Adrenal gland (tissue), 9 donors: ENCODE measurements at regions not wholly inside any gene's neighbourhood (a gene's known extent, or its start where the extent isn't known, plus 50 kb on each side); places are given as distances from the start of the nearest gene placed in this dataset.

Experiments used
- DNase-seq, 7 donors: peaks; one replicate each; pipeline ENCODE4 v3.0.0-alpha.2; 2019 to 2020
- H3K27ac ChIP-seq, 5 donors: fragments of 200-600 bp; sonication (generic) in 4 of 5; 1 replicate in 3 of 5; 2 replicates in 2 of 5; pipeline versions ENCODE4 v1.5.1 to v1.8.0; 2016 to 2020; ENCODE audit warnings: mild to moderate bottlenecking in 1 of 5
- H3K27me3 ChIP-seq: fragments of 200-600 bp; 2 replicates; pipeline ENCODE4 v1.8.0; 2021
- H3K36me3 ChIP-seq, 2 donors: fragments of 200-600 bp; replicated peaks in 1 of 2; 1 replicate in 1 of 2; 2 replicates in 1 of 2; pipeline versions ENCODE4 v1.5.1 to v1.8.0; 2018 to 2022
- H3K4me1 ChIP-seq, 2 donors: fragments of 200-600 bp; replicated peaks in 1 of 2; 1 replicate in 1 of 2; 2 replicates in 1 of 2; pipeline versions ENCODE4 v1.5.1 to v1.8.0; 2018 to 2021
- H3K4me3 ChIP-seq, 4 donors: fragments of 200-600 bp; sonication (generic) in 3 of 4; one replicate each; pipeline ENCODE4 v1.5.1; 2016 to 2018
- H3K9me3 ChIP-seq, 3 donors: fragments of 200-600 bp; sonication (generic) in 1 of 3; replicated peaks in 1 of 3; 1 replicate in 2 of 3; 2 replicates in 1 of 3; pipeline versions ENCODE4 v1.5.1 to v1.8.0; 2016 to 2021
- CTCF ChIP-seq, 6 experiments: fragments of 450-650 bp in 4 of 6; fragments of 200-600 bp in 2 of 6; sonication (generic) in 1 of 6; IDR thresholded peaks; 1 replicate in 5 of 6; 2 replicates in 1 of 6; pipeline versions ENCODE4 v1.5.1 to v1.8.0; 2016 to 2021; ENCODE audit warnings: antibody characterized with exemption in 6 of 6, mild to moderate bottlenecking in 2 of 6, moderate library complexity in 1 of 6
- POLR2A ChIP-seq, 2 donors: fragments of 450-650 bp; IDR thresholded peaks; one replicate each; pipeline ENCODE4 v1.6.1; 2017; ENCODE audit warnings: antibody characterized with exemption in 2 of 2, mild to moderate bottlenecking in 2 of 2, moderate library complexity in 1 of 2
- WGBS, 4 donors: extraction: QIAGEN DNeasy Blood & Tissue Kit in 2 of 4; methylation state at CpG; one replicate each; pipeline versions ENCODE4 v1.1.5 to v1.1.7; 2013 to 2017; 5-methylcytosine and 5-hydroxymethylcytosine counted together
- intact Hi-C, 2 donors: fragments of 100-400 bp; cut with DNase I; formaldehyde crosslinking; loops; one replicate each; pipeline versions ENCODE4 v1.14.1 to v1.15.0; 2022 to 2023
- donor health status: healthy with polysubstance abuse.
- donor health status: Bipolar disorder and iron deficiency.
- donor health status: DM: yes; HTN: yes; CAD: no.
- donor health status: DM: no; HTN: no; CAD: no.
- donor health status: DM: no; HTN: no; CAD: no.

DNA sequence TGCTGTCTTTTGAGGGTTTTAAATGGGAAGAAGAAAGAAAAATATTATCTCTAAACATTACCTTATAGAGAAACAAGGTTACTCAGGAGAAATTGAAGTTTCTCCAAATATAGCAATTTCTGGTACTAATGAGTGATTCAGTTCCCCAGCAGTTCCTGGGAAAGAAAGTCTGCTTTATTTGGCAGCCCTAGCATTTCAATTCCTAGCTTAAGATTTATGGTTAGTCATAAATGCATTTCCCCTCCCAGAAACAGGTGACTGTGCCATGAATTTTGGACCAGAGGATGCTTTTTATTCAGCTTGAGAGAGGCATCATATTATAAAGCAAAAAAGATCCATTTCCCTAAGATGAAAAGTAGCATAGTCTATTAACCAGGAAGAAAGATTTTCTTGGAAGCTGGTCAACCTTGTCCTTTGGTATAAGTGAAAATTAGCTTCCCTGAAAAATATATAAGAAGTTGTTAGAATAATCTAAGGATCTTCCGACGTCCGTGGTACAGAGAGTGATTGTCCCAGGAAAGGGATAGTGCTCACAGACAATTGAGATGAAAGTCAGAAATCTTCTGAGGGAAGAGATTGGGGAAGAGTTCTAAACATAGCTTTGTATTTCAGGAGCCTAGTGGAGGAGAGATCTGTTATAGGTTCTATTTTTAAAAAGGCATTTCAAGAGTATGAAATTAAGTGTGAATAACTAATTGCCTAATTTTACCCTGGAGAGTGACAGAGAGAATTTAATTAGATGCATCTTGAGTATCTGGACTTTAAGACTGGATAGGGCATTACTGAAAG, 164.9 kb downstream of the ESM1 start:
- Histone ChIP-seq H3K9me3 (no peaks in the 10 kb centered on the region), H3K4me1 (no peaks in the 10 kb centered on the region), H3K4me3 (no peak overlapping the region), H3K27ac (no peak overlapping the region), H3K36me3 (no peaks in the 10 kb centered on the region), H3K27me3 (no peaks in the 10 kb centered on the region)
- intact Hi-C loops: no loop called here
- WGBS, 4 donors: 73 to 79% (median 76%) methylated on average over 3 of the region's 3 CpGs
- DNase-seq: no peak
- TF ChIP-seq CTCF (IDR thresholded peaks at IDR 0.05) (no peak), POLR2A (IDR thresholded peaks at IDR 0.05) (no peak)

- Histone ChIP-seq H3K9me3 (no peaks in the 10 kb centered on the region), H3K27me3 (no peaks in the 10 kb centered on the region), H3K27ac (no peak overlapping the region), H3K36me3 (no peaks in the 10 kb centered on the region), H3K4me1 (no peaks in the 10 kb centered on the region), H3K4me3 (no peak overlapping the region)
- TF ChIP-seq CTCF (IDR thresholded peaks at IDR 0.05) (no peak), POLR2A (IDR thresholded peaks at IDR 0.05) (no peak)
- intact Hi-C loops: no loop called here
- 19 to 30% (median 25%) methylated on average over 1 of the region's 1 CpG for WGBS, 4 donors
- no peak for DNase-seq
Measured at GRCh38 chr5:54807421-54807820, 178.0 kb downstream of the ESM1 start.

- H3K9me3 ChIP-seq: no peaks in the 10 kb centered on the region
- H3K4me3 ChIP-seq: no peak overlapping the region
- DNase-seq: no peak
- intact Hi-C loops: no loop called here
- H3K4me1 ChIP-seq: no peaks in the 10 kb centered on the region
- H3K27me3 ChIP-seq: no peaks in the 10 kb centered on the region
- H3K36me3 ChIP-seq: no peaks in the 10 kb centered on the region
- WGBS, 4 donors: 71 to 89% (median 82%) methylated on average over 2 of the region's 2 CpGs
- no peak overlapping the region for H3K27ac ChIP-seq
- TF ChIP-seq CTCF (IDR thresholded peaks at IDR 0.05): no peak
- TF ChIP-seq POLR2A (IDR thresholded peaks at IDR 0.05): no peak
Measured at GRCh38 chr5:54804521-54804920, 180.9 kb downstream of the ESM1 start.

GRCh38 chr5:54804086-54804485, 181.3 kb downstream of the ESM1 start:
- H3K27ac ChIP-seq: no peak overlapping the region
- no peak overlapping the region for H3K4me3 ChIP-seq
- no peaks in the 10 kb centered on the region for H3K36me3 ChIP-seq
- WGBS, 4 donors: 67 to 81% (median 72%) methylated on average over 3 of the region's 3 CpGs
- H3K9me3 ChIP-seq: no peaks in the 10 kb centered on the region
- no peaks in the 10 kb centered on the region for H3K4me1 ChIP-seq
- no peaks in the 10 kb centered on the region for H3K27me3 ChIP-seq
- intact Hi-C loops: no loop called here
- TF ChIP-seq CTCF (IDR thresholded peaks at IDR 0.05) (no peak), POLR2A (IDR thresholded peaks at IDR 0.05) (no peak)
- no peak for DNase-seq
